GM21825 (cell line): ENCODE measurements at regions not wholly inside any gene's neighbourhood (a gene's known extent, or its start where the extent isn't known, plus 50 kb on each side); places are given as distances from the start of the nearest gene placed in this dataset.

ENCODE experiments used
- ATAC-seq: cut with Tn5 transposase; IDR thresholded peaks from one replicate; pipeline ENCODE4 v1.9.1; 2021; ENCODE audit warnings: mild to moderate bottlenecking, moderate library complexity; ENCODE audit not compliant: unreplicated experiment

GRCh38 chr5:106940301-106940846, 730.4 kb downstream of the EFNA5 start:
- no peak for ATAC-seq

- no peak for ATAC-seq
These were observed 747.3 kb downstream of the EFNA5 start for GRCh38 chr5:106923409-106923808.

GRCh38 chr5:106921567-106921966, 749.2 kb downstream of the EFNA5 start:
- ATAC-seq: no peak

GRCh38 chr5:106910486-106910885, 760.3 kb downstream of the EFNA5 start:
- no peak for ATAC-seq

GRCh38 chr5:106909716-106910115, 761.0 kb downstream of the EFNA5 start:
- no peak for ATAC-seq

- ATAC-seq: no peak
These were observed 762.8 kb downstream of the EFNA5 start for GRCh38 chr5:106907979-106908378.

- no peak for ATAC-seq
These were observed 764.5 kb downstream of the EFNA5 start for GRCh38 chr5:106906199-106906598.

- no peak for ATAC-seq
These were observed 775.8 kb downstream of the EFNA5 start for GRCh38 chr5:106894964-106895363.

- ATAC-seq: no peak
These were observed 788.7 kb downstream of the EFNA5 start for GRCh38 chr5:106882035-106882434.

GRCh38 chr5:106880656-106881055, 790.1 kb downstream of the EFNA5 start:
- no peak for ATAC-seq

- no peak for ATAC-seq
These were observed 792.9 kb downstream of the EFNA5 start for GRCh38 chr5:106877881-106878280.

GRCh38 chr5:106876665-106877194, 794.0 kb downstream of the EFNA5 start:
- no peak for ATAC-seq

GRCh38 chr5:106876298-106876622, 794.5 kb downstream of the EFNA5 start:
- no peak for ATAC-seq

GRCh38 chr5:106875591-106876297, 795.0 kb downstream of the EFNA5 start:
- no peak for ATAC-seq

- no peak for ATAC-seq
These were observed 795.8 kb downstream of the EFNA5 start for GRCh38 chr5:106874974-106875373.

- ATAC-seq: no peak
These were observed 796.2 kb downstream of the EFNA5 start for GRCh38 chr5:106874531-106874930.

- ATAC-seq: no peak
These were observed 797.2 kb downstream of the EFNA5 start for GRCh38 chr5:106873568-106873967.

GRCh38 chr5:106865279-106865678, 805.5 kb downstream of the EFNA5 start:
- ATAC-seq: no peak

GRCh38 chr5:106862450-106863193, 808.1 kb downstream of the EFNA5 start:
- ATAC-seq: no peak

- ATAC-seq: no peak
These were observed 810.2 kb downstream of the EFNA5 start for GRCh38 chr5:106860398-106861044.

- ATAC-seq: no peak
These were observed 812.1 kb downstream of the EFNA5 start for GRCh38 chr5:106858616-106859015.

- no peak for ATAC-seq
These were observed 815.8 kb downstream of the EFNA5 start for GRCh38 chr5:106854922-106855321.
